ENCODE measurements at regions not wholly inside any gene's neighbourhood (a gene's known extent, or its start where the extent isn't known, plus 50 kb on each side); places are given as distances from the start of the nearest gene placed in this dataset.

GRCh38 chr15:29208836-29209235 lies 60.8 kb downstream of the NSMCE3 start:
- Histone ChIP-seq H4K8ac (replicated peaks; ENCODE audit: insufficient read length, low read depth, low read length) (no peak overlapping the region), H3K9me3 (ENCODE audit: control insufficient read depth, low read depth, low read length) (no peaks in the 10 kb centered on the region), H3K9ac (ENCODE audit: extremely low read depth, insufficient read length, low read length) (no peak overlapping the region), H3K79me2 (ENCODE audit: insufficient read depth, low read length) (no peaks in the 10 kb centered on the region), H3K4me2 (ENCODE audit: insufficient read depth, insufficient read length, low read length) (no peak overlapping the region), H3K18ac (ENCODE audit: insufficient read length, low read depth, low read length) (no peak overlapping the region), H3K23me2 (ENCODE audit: insufficient read length, low read depth, low read length, poor library complexity, severe bottlenecking) (no peaks in the 10 kb centered on the region), H3K23ac (ENCODE audit: insufficient read length, low read depth, low read length) (no peak overlapping the region), H3K56ac (ENCODE audit: insufficient read length, low read depth, low read length) (no peak overlapping the region), H3K4me1 (ENCODE audit: insufficient read depth, low read length) (peaks cover 2% of the 10 kb centered on the region; the same call in 1 of the 2 replicates), H3K79me1 (ENCODE audit: insufficient read depth, low read depth, low read length, poor library complexity, severe bottlenecking) (no peaks in the 10 kb centered on the region), H3K14ac (ENCODE audit: insufficient read depth, low read length) (no peak overlapping the region), H2BK20ac (ENCODE audit: low read depth, low read length, poor library complexity, severe bottlenecking) (no peak overlapping the region), H2BK12ac (ENCODE audit: insufficient read length, low read depth, low read length) (no peak overlapping the region), H3K4ac (ENCODE audit: low read depth, low read length) (no peak overlapping the region), H3K27ac (ENCODE audit: insufficient read length, low read depth, low read length) (no peak overlapping the region), H4K91ac (ENCODE audit: insufficient read length, low read depth, low read length) (no peak overlapping the region), H3K27me3 (ENCODE audit: insufficient read depth, low read length) (no peaks in the 10 kb centered on the region), H2BK120ac (ENCODE audit: low read depth, low read length, poor library complexity, severe bottlenecking) (no peak overlapping the region), H2BK15ac (ENCODE audit: low read depth, low read length) (no peak overlapping the region), H4K20me1 (ENCODE audit: control insufficient read depth, insufficient read depth, insufficient read length) (no peaks in the 10 kb centered on the region), H2AK5ac (ENCODE audit: insufficient read length, low read length) (no peak overlapping the region), H4K5ac (ENCODE audit: insufficient read length, low read depth, low read length) (no peak overlapping the region), H2AFZ (ENCODE audit: low read length) (no peak overlapping the region), H3T11ph (ENCODE audit: low read length) (no peak overlapping the region), H2BK5ac (ENCODE audit: insufficient read length, low read length) (no peak overlapping the region)
- Mint-ChIP-seq H3K4me1 (peaks cover 5 to 17% of the 10 kb centered on the region in 2 experiments; a peak in 3 of 4 replicates), H3K36me3 (ENCODE audit: insufficient read depth in 1 of 3, low read depth in 3 of 3) (no peaks in the 10 kb centered on the region), H3K27me3 (ENCODE audit: low read depth) (no peaks in the 10 kb centered on the region; the same call in none of the 2 replicates), H3K4me3 (no peak overlapping the region), H3K9me3 (peaks cover 3 to 8% of the 10 kb centered on the region in 2 experiments; a peak in 3 of 5 replicates), H3K27ac (peak overlapping the region in 1 of 3 experiments; percentile 41; a peak in 1 of 7 replicates)
- no peak for TF ChIP-seq CTCF (conservative IDR thresholded peaks at IDR 0.05)
- no peak for DNase-seq
- no CpG with 5 or more reads among the region's 4 CpGs for WGBS (ENCODE audit: extremely low coverage, insufficient read length, low lambda C conversion rate)

Data from H9 (cell line).